ENCODE measurements at regions not wholly inside any gene's neighbourhood (a gene's known extent, or its start where the extent isn't known, plus 50 kb on each side); places are given as distances from the start of the nearest gene placed in this dataset.

GRCh38 chr19:29475469-29475868 is 50.3 kb upstream of the VSTM2B start:
- no peak for DNase-seq (ENCODE audit: low read depth in 4 of 4, low spot score in 1 of 4)

Data from stimulated activated CD4-positive, alpha-beta T cell treated with anti-CD3 and anti-CD28 coated beads, Interleukin-1b, Interleukin-23, amount 100 ng/mL, for 24 hours (primary cell).